ENCODE measurements at regions not wholly inside any gene's neighbourhood (a gene's known extent, or its start where the extent isn't known, plus 50 kb on each side); places are given as distances from the start of the nearest gene placed in this dataset.

- Histone ChIP-seq H3K9me1 (replicated peaks; ENCODE audit: control insufficient read depth, extremely low read depth, insufficient read depth, low read length) (no peaks in the 10 kb centered on the region), H3K4me3 (replicated peaks in 1 of 3; ENCODE audit: insufficient read depth in 1 of 3, low read depth in 1 of 3, low read length in 3 of 3) (no peak overlapping the region), H3K27me3 (ENCODE audit: control insufficient read depth in 2 of 2, insufficient read depth in 2 of 2, low read length in 2 of 2) (peaks cover 2 to 3% of the 10 kb centered on the region in 2 experiments), H3K4me1 (ENCODE audit: control insufficient read depth, extremely low read depth, insufficient read depth, low read length) (no peaks in the 10 kb centered on the region), H3K9me3 (replicated peaks; ENCODE audit: control insufficient read depth, insufficient read depth, low read length) (no peaks in the 10 kb centered on the region), H3K9ac (replicated peaks; ENCODE audit: extremely low read depth, insufficient read depth, low read length) (no peak overlapping the region), H3K79me2 (ENCODE audit: control insufficient read depth, insufficient read depth, low read length) (no peaks in the 10 kb centered on the region), H3K27ac (ENCODE audit: insufficient read depth, low read depth, low read length) (no peak overlapping the region), H4K20me1 (replicated peaks; ENCODE audit: control insufficient read depth, extremely low read depth, insufficient read depth, low read length) (no peaks in the 10 kb centered on the region), H2AFZ (ENCODE audit: low read depth, low read length) (no peak overlapping the region), H3K36me3 (ENCODE audit: control insufficient read depth in 2 of 2, extremely low read depth in 1 of 2, insufficient read depth in 2 of 2, low read length in 2 of 2) (no peaks in the 10 kb centered on the region), H3K4me2 (ENCODE audit: insufficient read depth, low read length) (no peak overlapping the region)
- dilution Hi-C loops (cut with MboI; ENCODE audit: extremely low pct_ligation_motif_present, low sequenced_read_pairs) (no loop called here), intact Hi-C loops (cut with micrococcal nuclease) (no loop called here)
- TF ChIP-seq GATA2 (IDR thresholded peaks at IDR 0.05; ENCODE audit: insufficient read depth, insufficient read length, low read depth, low read length) (no peak), FOS (IDR thresholded peaks at IDR 0.05; ENCODE audit: borderline replicate concordance, insufficient read depth, low read length) (no peak), POLR2A (IDR thresholded peaks at IDR 0.05; ENCODE audit: low read depth, low read length) (no peak), CTCF (IDR thresholded peaks at IDR 0.05; ENCODE audit: extremely low read depth in 1 of 2, insufficient read depth in 1 of 2, low read depth in 1 of 2, low read length in 2 of 2) (no peak), JUN (IDR thresholded peaks at IDR 0.05; ENCODE audit: borderline replicate concordance, insufficient read depth, insufficient read length, low read depth) (no peak)
- FAIRE-seq (no peak), DNase-seq (ENCODE audit: low read depth, low spot score) (no peak)
- no TSS peak for BruUV-seq (replicated peaks)
- CTCF ChIA-PET, result interaction anchor here (0.8 to 2.0 kb wide), 6 partner anchors 29 to 281 kb away, joined by 3 to 12 read pairs (median 4); no protein-coding TSS in a partner anchor
- POLR2A ChIA-PET, result no interaction called here
These were observed 159.8 kb downstream of the CGGBP1 start for GRCh38 chr3:87898971-87899370.

GRCh38 chr3:87895983-87896382, 162.8 kb downstream of the CGGBP1 start:
- no peaks in the 10 kb centered on the region for H4K20me1 ChIP-seq (replicated peaks; ENCODE audit: control insufficient read depth, extremely low read depth, insufficient read depth, low read length)
- dilution Hi-C loops (cut with MboI; ENCODE audit: extremely low pct_ligation_motif_present, low sequenced_read_pairs), result no loop called here
- no peak for DNase-seq (ENCODE audit: low read depth, low spot score)
- H3K9me1 ChIP-seq (replicated peaks; ENCODE audit: control insufficient read depth, extremely low read depth, insufficient read depth, low read length), result no peaks in the 10 kb centered on the region
- POLR2A ChIA-PET, result no interaction called here
- peaks cover 2 to 3% of the 10 kb centered on the region in 2 experiments for H3K27me3 ChIP-seq (ENCODE audit: control insufficient read depth in 2 of 2, insufficient read depth in 2 of 2, low read length in 2 of 2)
- H3K4me2 ChIP-seq (ENCODE audit: insufficient read depth, low read length), result no peak overlapping the region
- H3K4me3 ChIP-seq (replicated peaks in 1 of 3; ENCODE audit: insufficient read depth in 1 of 3, low read depth in 1 of 3, low read length in 3 of 3), result no peak overlapping the region
- H2AFZ ChIP-seq (ENCODE audit: low read depth, low read length), result no peak overlapping the region
- H3K4me1 ChIP-seq (ENCODE audit: control insufficient read depth, extremely low read depth, insufficient read depth, low read length), result no peaks in the 10 kb centered on the region
- no peaks in the 10 kb centered on the region for H3K9me3 ChIP-seq (replicated peaks; ENCODE audit: control insufficient read depth, insufficient read depth, low read length)
- CTCF ChIA-PET, result no interaction called here
- no TSS peak for BruUV-seq (replicated peaks)
- no peaks in the 10 kb centered on the region for H3K36me3 ChIP-seq (ENCODE audit: control insufficient read depth in 2 of 2, extremely low read depth in 1 of 2, insufficient read depth in 2 of 2, low read length in 2 of 2)
- no peak overlapping the region for H3K9ac ChIP-seq (replicated peaks; ENCODE audit: extremely low read depth, insufficient read depth, low read length)
- no peaks in the 10 kb centered on the region for H3K79me2 ChIP-seq (ENCODE audit: control insufficient read depth, insufficient read depth, low read length)
- FAIRE-seq, result no peak
- TF ChIP-seq GATA2 (IDR thresholded peaks at IDR 0.05; ENCODE audit: insufficient read depth, insufficient read length, low read depth, low read length) (no peak), EZH2 (IDR thresholded peaks at IDR 0.05; ENCODE audit: borderline replicate concordance, low read depth, low read length, severe bottlenecking) (no peak), MYC (IDR thresholded peaks at IDR 0.05; ENCODE audit: low read depth, low read length) (no peak), FOS (IDR thresholded peaks at IDR 0.05; ENCODE audit: borderline replicate concordance, insufficient read depth, low read length) (no peak), JUN (IDR thresholded peaks at IDR 0.05; ENCODE audit: borderline replicate concordance, insufficient read depth, insufficient read length, low read depth) (no peak)
- H3K27ac ChIP-seq (ENCODE audit: insufficient read depth, low read depth, low read length), result no peak overlapping the region
- intact Hi-C loops (cut with micrococcal nuclease), result no loop called here
